ENCODE measurements at regions not wholly inside any gene's neighbourhood (a gene's known extent, or its start where the extent isn't known, plus 50 kb on each side); places are given as distances from the start of the nearest gene placed in this dataset.

- no peak for TF ChIP-seq CTCF (conservative IDR thresholded peaks at IDR 0.05)
- TF ChIP-seq EZH2 (IDR thresholded peaks at IDR 0.05; ENCODE audit: low read depth): no peak
Measured at GRCh38 chr4:37071576-37071975, 173.0 kb upstream of the NWD2 start.

All from PC-9 (cell line).